Astrocyte (in vitro differentiated cells and primary cell): ENCODE measurements at regions not wholly inside any gene's neighbourhood (a gene's known extent, or its start where the extent isn't known, plus 50 kb on each side); places are given as distances from the start of the nearest gene placed in this dataset.

Source experiments
- EZH2 ChIP-seq: IDR thresholded peaks from 2 replicates; pipeline ENCODE4 v1.6.1; 2012; ENCODE audit warnings: mild to moderate bottlenecking, low read length, inconsistent platforms; ENCODE audit not compliant: insufficient read depth
- TF ChIP-seq, protein P1 (sequence below): IDR thresholded peaks from 2 replicates; pipeline ENCODE4 v1.5.1; 2011; ENCODE audit warnings: low read depth, mild to moderate bottlenecking, inconsistent platforms, low read length, moderate library complexity; ENCODE audit not compliant: insufficient read depth

GRCh38 chr20:16147216-16147615, 426.0 kb downstream of the KIF16B start:
- no peak for TF ChIP-seq EZH2
- TF ChIP-seq, protein P1, sequence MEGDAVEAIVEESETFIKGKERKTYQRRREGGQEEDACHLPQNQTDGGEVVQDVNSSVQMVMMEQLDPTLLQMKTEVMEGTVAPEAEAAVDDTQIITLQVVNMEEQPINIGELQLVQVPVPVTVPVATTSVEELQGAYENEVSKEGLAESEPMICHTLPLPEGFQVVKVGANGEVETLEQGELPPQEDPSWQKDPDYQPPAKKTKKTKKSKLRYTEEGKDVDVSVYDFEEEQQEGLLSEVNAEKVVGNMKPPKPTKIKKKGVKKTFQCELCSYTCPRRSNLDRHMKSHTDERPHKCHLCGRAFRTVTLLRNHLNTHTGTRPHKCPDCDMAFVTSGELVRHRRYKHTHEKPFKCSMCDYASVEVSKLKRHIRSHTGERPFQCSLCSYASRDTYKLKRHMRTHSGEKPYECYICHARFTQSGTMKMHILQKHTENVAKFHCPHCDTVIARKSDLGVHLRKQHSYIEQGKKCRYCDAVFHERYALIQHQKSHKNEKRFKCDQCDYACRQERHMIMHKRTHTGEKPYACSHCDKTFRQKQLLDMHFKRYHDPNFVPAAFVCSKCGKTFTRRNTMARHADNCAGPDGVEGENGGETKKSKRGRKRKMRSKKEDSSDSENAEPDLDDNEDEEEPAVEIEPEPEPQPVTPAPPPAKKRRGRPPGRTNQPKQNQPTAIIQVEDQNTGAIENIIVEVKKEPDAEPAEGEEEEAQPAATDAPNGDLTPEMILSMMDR: no peak
